ENCODE measurements at regions not wholly inside any gene's neighbourhood (a gene's known extent, or its start where the extent isn't known, plus 50 kb on each side); places are given as distances from the start of the nearest gene placed in this dataset.
A peak's percentile ranks its signal among the peaks of the same experiment; 100 is the strongest.
"Not testable (repeated sequence)": the region's sequence is repeated elsewhere in the genome, so short reads cannot be mapped to it uniquely, and the experiment has no call there.

DNA sequence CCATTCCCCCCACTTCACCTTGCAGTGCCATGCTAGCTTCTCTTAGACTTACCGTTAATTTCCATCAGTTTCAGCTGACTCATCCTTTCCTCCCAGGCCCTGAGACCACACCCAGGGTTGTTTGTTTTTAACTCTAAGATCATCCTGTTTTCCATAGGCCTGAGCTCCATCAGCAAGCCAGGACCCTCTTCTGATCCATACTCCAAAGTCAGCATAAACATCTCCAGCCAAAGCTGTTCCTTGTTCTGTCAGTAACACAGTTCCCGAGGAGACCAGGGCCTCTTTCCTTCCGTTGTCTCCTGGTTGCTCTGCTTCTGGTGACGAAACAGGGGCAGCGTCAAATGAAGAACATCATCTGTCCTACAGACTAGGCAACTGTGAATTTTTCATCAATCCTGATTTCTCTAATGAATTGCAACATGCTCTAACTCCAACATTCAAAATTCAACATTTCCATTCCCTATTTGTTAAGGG lies 83.8 kb upstream of the HNF1B start:
- peak; percentile 68 to 75 for DNase-seq

DNA sequence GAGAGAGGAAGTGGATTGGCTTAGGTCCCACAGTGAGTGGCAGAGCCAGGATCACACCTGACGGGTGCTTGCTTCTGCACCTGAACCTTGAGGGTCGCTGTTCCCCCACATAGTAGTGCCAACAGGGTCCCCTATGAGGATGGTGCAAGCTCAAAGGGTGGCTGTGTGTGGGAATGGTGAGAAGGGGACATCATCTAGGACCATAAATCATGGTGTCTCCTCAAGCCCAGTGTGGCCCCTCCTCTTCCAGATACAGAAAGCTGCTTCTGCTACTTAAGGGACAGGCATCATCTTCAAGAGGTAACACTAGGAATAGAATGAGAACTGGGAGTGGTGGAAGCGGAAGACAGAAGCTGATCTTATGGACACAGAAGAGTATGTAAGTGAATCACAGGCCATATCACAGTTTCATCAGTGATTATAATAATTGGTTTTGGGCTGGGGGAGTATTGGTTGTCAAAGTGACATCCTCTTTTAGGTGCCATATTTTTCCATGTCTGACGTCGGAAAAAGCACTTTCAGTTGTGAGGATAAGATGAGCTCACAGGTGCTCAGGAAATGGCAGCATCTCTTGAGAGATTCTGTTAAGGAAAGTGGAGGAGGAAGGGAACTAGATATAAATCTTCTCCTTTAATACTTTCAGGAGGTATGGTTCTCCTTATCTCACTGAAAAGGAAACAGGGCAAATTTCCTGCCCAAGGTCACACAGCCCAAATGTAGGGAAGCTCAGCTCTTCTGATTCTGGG lies 83.2 kb upstream of the HNF1B start:
- no peak for DNase-seq

DNA sequence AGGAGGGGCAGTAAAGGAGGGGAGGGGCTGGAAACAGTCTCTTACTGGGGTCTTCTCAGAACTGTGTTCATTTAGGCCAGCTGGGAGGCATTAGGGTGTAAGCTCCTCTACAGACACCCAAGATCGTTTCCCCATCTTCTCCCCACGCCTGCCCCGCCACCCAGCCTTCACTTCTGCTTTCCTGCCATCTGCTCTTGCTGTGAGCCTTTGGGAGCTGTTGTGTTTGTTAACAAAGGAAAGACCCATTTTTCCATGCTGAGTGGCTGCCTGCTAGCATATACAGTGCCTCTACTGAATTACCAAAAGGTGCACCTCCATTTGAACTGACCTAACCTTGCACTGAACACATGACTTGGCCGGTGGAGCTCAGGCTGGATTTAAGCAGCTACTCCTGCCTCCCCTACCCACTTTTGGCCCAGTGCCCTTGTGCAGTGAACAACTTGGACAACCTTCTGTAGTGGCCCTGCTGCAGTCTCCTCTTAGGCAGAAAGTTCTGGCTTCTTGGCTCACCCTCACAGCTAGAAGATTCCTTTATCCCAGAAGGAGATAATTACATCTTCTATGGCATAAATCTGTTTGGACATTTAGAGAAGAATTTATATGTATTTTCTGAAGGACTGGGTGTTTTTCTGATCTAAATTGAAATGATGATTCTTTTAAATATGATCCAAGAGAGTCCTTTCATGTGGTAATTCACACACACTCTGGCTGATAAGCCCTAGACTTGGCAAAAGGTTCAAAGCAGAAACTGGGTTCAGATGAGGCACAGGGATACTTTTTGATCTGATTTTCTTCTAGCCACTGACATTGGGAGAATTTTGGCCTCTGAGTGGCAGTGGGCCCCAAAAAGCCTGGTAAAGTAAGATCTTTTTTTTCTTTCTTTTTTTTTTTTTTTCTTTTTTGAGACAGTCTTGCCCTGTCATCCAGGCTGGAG lies 81.9 kb upstream of the HNF1B start:
- peak; percentile 77 to 80 for DNase-seq

- DNase-seq = no peak
Measured at GRCh38 chr17:37825851-37826250, 81.0 kb upstream of the HNF1B start.

- DNase-seq = no peak
Measured at GRCh38 chr17:37824534-37825485, 80.0 kb upstream of the HNF1B start.

- DNase-seq = no peak
Measured at GRCh38 chr17:37823996-37824395, 79.1 kb upstream of the HNF1B start.

- DNase-seq = no peak
Measured at GRCh38 chr17:37820995-37821713, 76.3 kb upstream of the HNF1B start.

DNA sequence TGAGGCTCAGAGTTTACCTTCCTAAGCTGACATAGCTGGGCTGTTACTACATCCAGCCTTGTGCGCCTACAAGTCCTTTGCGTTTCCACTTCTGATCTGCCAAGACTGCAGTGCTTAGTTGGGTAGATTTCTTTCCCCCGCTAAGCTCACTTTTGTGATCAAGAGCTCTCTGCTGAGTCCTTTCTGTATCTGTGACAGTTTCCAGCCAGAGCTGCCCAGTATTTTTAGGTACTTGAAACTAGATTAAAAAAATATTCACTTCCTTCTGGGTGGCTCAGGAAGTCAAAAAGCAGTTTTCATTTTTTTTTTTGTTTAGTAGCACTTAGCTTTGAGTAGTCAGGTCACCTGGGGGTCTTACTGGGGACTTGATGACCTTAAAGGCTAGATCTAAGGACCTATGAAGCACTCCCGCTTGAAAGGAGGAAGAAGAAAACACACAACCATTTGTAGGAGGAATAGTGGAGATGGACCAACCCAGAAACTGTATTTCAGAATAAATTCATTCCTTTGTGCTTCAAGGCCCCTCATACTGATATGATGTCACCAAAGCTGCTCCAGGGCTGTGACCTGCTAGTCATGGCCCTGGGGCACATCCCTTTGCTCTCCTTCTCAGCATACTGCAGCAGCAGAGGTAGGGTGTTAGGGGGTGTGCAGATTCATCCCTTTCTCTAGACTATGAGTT lies 75.6 kb upstream of the HNF1B start:
- no peak for DNase-seq

GRCh38 chr17:37818689-37819088 lies 73.8 kb upstream of the HNF1B start:
- DNase-seq = no peak

GRCh38 chr17:37816950-37817349 lies 72.1 kb upstream of the HNF1B start:
- no peak for DNase-seq

- DNase-seq = no peak
Measured at GRCh38 chr17:37815536-37815935, 70.7 kb upstream of the HNF1B start.

GRCh38 chr17:37813751-37814150 lies 68.9 kb upstream of the HNF1B start:
- DNase-seq = no peak

GRCh38 chr17:37808846-37809245 lies 64.0 kb upstream of the HNF1B start:
- DNase-seq = not testable (repeated sequence)

DNA sequence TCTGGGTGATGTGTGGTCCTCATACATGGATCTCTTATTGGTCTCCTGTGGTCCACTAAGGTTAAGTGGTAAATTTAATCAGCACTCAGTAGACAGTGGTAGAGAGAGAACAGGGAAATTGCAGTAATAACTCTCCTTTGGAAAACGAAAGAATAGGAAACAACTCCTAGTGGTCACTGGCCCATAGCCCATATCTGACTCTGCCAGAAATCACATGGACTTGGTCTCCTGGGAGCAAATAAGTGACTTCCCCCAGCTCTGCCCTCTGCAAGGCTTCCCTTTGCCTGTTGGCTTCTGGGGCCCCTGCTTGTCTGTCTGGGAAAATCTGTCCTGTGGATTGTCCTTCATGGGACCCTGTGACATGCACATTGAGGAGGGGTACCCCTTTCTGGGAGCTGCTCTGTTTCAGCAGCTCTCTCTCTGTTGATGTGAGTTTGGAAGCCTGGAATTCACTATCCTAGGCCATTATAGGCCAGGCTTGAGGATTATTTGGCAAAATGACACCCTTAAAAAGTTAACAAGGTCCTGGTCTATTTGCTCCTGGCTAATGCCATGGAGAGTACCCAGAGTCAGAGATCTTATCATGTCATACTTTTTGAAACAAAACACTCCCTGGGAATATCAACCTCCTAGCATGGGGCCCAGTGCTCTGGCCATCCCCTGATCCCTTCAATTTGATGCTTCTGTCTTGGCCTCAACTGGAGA lies 58.0 kb upstream of the HNF1B start:
- DNase-seq = no peak

GRCh38 chr17:37802061-37802595 lies 57.3 kb upstream of the HNF1B start:
- DNase-seq = no peak

- DNase-seq = no peak
Measured at GRCh38 chr17:37801171-37801570, 56.3 kb upstream of the HNF1B start.

DNA sequence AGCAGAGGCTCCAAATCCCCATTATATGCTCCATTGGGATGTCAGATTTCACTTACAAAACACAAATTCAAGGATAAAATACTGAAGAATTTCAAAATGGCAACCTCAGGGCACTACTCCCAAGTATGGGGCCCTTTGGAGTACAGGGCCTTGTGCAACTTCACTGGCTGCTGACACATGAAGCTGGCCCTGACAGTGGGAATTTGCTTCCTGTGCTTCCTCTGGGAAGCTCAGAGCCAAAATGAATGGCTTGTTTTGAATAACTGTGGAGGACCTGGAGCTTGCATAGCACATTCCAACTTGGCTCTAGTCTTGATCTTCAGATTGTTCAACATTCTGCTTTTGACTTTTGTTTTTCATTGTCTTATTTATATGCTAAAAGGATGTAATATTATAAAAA lies 52.3 kb upstream of the HNF1B start:
- no peak for DNase-seq

GRCh38 chr17:37796076-37796475 lies 51.2 kb upstream of the HNF1B start:
- no peak for DNase-seq

Measured in AML-193 (cell line).